ENCODE measurements at regions not wholly inside any gene's neighbourhood (a gene's known extent, or its start where the extent isn't known, plus 50 kb on each side); places are given as distances from the start of the nearest gene placed in this dataset.

- H3K27ac Mint-ChIP-seq (ENCODE audit: unreplicated experiment): no peak overlapping the region
- H3K4me3 Mint-ChIP-seq (ENCODE audit: unreplicated experiment): no peak overlapping the region
- Histone ChIP-seq H3K27me3 (replicated peaks; ENCODE audit: control insufficient read depth, insufficient read depth, low read length) (no peaks in the 10 kb centered on the region), H3K4me3 (ENCODE audit: low read depth, low read length) (no peak overlapping the region), H3K36me3 (ENCODE audit: control insufficient read depth, insufficient read depth, low read length) (no peaks in the 10 kb centered on the region), H3K4me1 (no peaks in the 10 kb centered on the region), H3K9me3 (no peaks in the 10 kb centered on the region)
- POLR2A ChIA-PET: no interaction called here
- H3K9me3 Mint-ChIP-seq (ENCODE audit: unreplicated experiment): no peaks in the 10 kb centered on the region
- no peaks in the 10 kb centered on the region for H3K36me3 Mint-ChIP-seq (ENCODE audit: insufficient read depth, unreplicated experiment)
- BruUV-seq (replicated peaks): no TSS peak
- no peak for DNase-seq
- intact Hi-C loops (cut with micrococcal nuclease; ENCODE audit: unreplicated experiment): no loop called here
- no peaks in the 10 kb centered on the region for H3K4me1 Mint-ChIP-seq (ENCODE audit: low read depth, unreplicated experiment)
- peaks cover 10% of the 10 kb centered on the region for H3K27me3 Mint-ChIP-seq (ENCODE audit: insufficient read depth, unreplicated experiment)
- TF ChIP-seq, protein P1, sequence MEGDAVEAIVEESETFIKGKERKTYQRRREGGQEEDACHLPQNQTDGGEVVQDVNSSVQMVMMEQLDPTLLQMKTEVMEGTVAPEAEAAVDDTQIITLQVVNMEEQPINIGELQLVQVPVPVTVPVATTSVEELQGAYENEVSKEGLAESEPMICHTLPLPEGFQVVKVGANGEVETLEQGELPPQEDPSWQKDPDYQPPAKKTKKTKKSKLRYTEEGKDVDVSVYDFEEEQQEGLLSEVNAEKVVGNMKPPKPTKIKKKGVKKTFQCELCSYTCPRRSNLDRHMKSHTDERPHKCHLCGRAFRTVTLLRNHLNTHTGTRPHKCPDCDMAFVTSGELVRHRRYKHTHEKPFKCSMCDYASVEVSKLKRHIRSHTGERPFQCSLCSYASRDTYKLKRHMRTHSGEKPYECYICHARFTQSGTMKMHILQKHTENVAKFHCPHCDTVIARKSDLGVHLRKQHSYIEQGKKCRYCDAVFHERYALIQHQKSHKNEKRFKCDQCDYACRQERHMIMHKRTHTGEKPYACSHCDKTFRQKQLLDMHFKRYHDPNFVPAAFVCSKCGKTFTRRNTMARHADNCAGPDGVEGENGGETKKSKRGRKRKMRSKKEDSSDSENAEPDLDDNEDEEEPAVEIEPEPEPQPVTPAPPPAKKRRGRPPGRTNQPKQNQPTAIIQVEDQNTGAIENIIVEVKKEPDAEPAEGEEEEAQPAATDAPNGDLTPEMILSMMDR (IDR thresholded peaks at IDR 0.05; ENCODE audit: insufficient read depth in 1 of 2, low read depth in 1 of 2, low read length in 1 of 2, severe bottlenecking in 1 of 2, unreplicated experiment in 1 of 2): no peak
- CTCF ChIA-PET: no interaction called here
These were observed 407.6 kb downstream of the LRFN5 start for GRCh38 chr14:42014301-42014700.

GRCh38 chr14:42013559-42013958, 406.9 kb downstream of the LRFN5 start:
- Mint-ChIP-seq H3K36me3 (ENCODE audit: insufficient read depth, unreplicated experiment) (no peaks in the 10 kb centered on the region), H3K27me3 (ENCODE audit: insufficient read depth, unreplicated experiment) (peaks cover 10% of the 10 kb centered on the region)
- POLR2A ChIA-PET: no interaction called here

DNA sequence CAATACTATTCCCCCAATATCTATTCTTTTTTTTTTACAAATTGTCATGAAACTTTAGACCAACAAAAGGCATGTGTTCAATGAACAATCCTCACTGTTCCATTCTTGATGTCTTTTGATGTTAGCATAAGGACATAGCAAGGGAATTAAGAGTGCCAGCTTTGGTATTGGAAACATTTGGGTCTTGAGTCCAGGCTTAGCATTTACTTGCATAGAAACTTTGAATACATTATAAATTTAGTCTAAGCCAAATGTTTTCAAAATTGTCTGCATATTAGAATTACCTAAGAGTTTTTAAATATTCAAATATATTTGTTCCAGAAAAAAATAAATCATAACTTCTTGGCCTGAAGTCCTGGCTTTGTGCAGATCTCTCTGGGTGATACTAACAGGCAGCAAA, 406.5 kb downstream of the LRFN5 start:
- H3K27me3 Mint-ChIP-seq (ENCODE audit: insufficient read depth, unreplicated experiment): peaks cover 10% of the 10 kb centered on the region
- TF ChIP-seq, protein P1 (IDR thresholded peaks at IDR 0.05; ENCODE audit: insufficient read depth in 1 of 2, low read depth in 1 of 2, low read length in 1 of 2, severe bottlenecking in 1 of 2, unreplicated experiment in 1 of 2): no peak
- no peaks in the 10 kb centered on the region for H3K9me3 Mint-ChIP-seq (ENCODE audit: unreplicated experiment)
- no peak overlapping the region for H3K4me3 ChIP-seq (ENCODE audit: low read depth, low read length)
- H3K36me3 Mint-ChIP-seq (ENCODE audit: insufficient read depth, unreplicated experiment): no peaks in the 10 kb centered on the region
- no peaks in the 10 kb centered on the region for H3K4me1 Mint-ChIP-seq (ENCODE audit: low read depth, unreplicated experiment)
- intact Hi-C loops (cut with micrococcal nuclease; ENCODE audit: unreplicated experiment): no loop called here
- POLR2A ChIA-PET: no interaction called here
- H3K4me1 ChIP-seq: no peaks in the 10 kb centered on the region
- no peaks in the 10 kb centered on the region for H3K9me3 ChIP-seq
- H3K4me3 Mint-ChIP-seq (ENCODE audit: unreplicated experiment): no peak overlapping the region
- no peak overlapping the region for H3K27ac Mint-ChIP-seq (ENCODE audit: unreplicated experiment)
- DNase-seq: no peak
- no peaks in the 10 kb centered on the region for H3K36me3 ChIP-seq (ENCODE audit: control insufficient read depth, insufficient read depth, low read length)
- H3K27me3 ChIP-seq (replicated peaks; ENCODE audit: control insufficient read depth, insufficient read depth, low read length): no peaks in the 10 kb centered on the region
- no TSS peak for BruUV-seq (replicated peaks)
- CTCF ChIA-PET: no interaction called here

More at GRCh38 chr14:42013559-42013958, 406.9 kb downstream of the LRFN5 start:
- H3K27me3 ChIP-seq (replicated peaks; ENCODE audit: control insufficient read depth, insufficient read depth, low read length): no peaks in the 10 kb centered on the region
- Mint-ChIP-seq H3K4me3 (ENCODE audit: unreplicated experiment) (no peak overlapping the region), H3K9me3 (ENCODE audit: unreplicated experiment) (no peaks in the 10 kb centered on the region), H3K4me1 (ENCODE audit: low read depth, unreplicated experiment) (no peaks in the 10 kb centered on the region), H3K27ac (ENCODE audit: unreplicated experiment) (no peak overlapping the region)
- no peaks in the 10 kb centered on the region for H3K36me3 ChIP-seq (ENCODE audit: control insufficient read depth, insufficient read depth, low read length)
- TF ChIP-seq, protein P1 (IDR thresholded peaks at IDR 0.05; ENCODE audit: insufficient read depth in 1 of 2, low read depth in 1 of 2, low read length in 1 of 2, severe bottlenecking in 1 of 2, unreplicated experiment in 1 of 2): no peak
- CTCF ChIA-PET: no interaction called here
- no peak for DNase-seq
- no peaks in the 10 kb centered on the region for H3K9me3 ChIP-seq
- H3K4me3 ChIP-seq (ENCODE audit: low read depth, low read length): no peak overlapping the region
- BruUV-seq (replicated peaks): no TSS peak
- no peaks in the 10 kb centered on the region for H3K4me1 ChIP-seq
- intact Hi-C loops (cut with micrococcal nuclease; ENCODE audit: unreplicated experiment): no loop called here

All from Caco-2 (cell line).